Heart left ventricle (tissue), 16 donors: ENCODE measurements at regions not wholly inside any gene's neighbourhood (a gene's known extent, or its start where the extent isn't known, plus 50 kb on each side); places are given as distances from the start of the nearest gene placed in this dataset.

ENCODE experiments used
- ATAC-seq, 4 donors: fragments of 200-7000 bp; cut with Tn5 transposase; one replicate each; pipeline ENCODE4 v1.9.1; 2020 to 2022; ENCODE audit warnings: moderate library complexity in 4 of 4, mild to moderate bottlenecking in 3 of 4, moderate number of reproducible peaks in 1 of 4
- DNase-seq, 5 donors: peaks; one replicate each; pipeline ENCODE4 v3.0.0-alpha.2; 2020
- H3K27ac ChIP-seq, 12 donors: fragments of 200-600 bp; sonication (generic) in 4 of 12; one replicate each; pipeline versions ENCODE4 v1.5.0 to v1.8.0; 2016 to 2022; ENCODE audit warnings: mild to moderate bottlenecking in 2 of 12
- H3K27me3 ChIP-seq, 9 donors: fragments of 200-600 bp; sonication (generic) in 2 of 9; one replicate each; pipeline versions ENCODE4 v1.5.1 to v1.8.0; 2016 to 2022; ENCODE audit warnings: mild to moderate bottlenecking in 3 of 9
- H3K36me3 ChIP-seq, 9 donors: fragments of 200-600 bp; sonication (generic) in 2 of 9; one replicate each; pipeline versions ENCODE4 v1.5.0 to v1.8.0; 2018 to 2022; ENCODE audit warnings: mild to moderate bottlenecking in 2 of 9
- H3K4me1 ChIP-seq, 12 donors: fragments of 200-600 bp; sonication (generic) in 4 of 12; one replicate each; pipeline versions ENCODE4 v1.5.0 to v1.8.0; 2016 to 2022; ENCODE audit warnings: mild to moderate bottlenecking in 3 of 12
- H3K4me3 ChIP-seq, 12 donors: fragments of 200-600 bp; sonication (generic) in 4 of 12; one replicate each; pipeline versions ENCODE4 v1.5.0 to v1.8.0; 2017 to 2022; ENCODE audit warnings: mild to moderate bottlenecking in 9 of 12, moderate library complexity in 4 of 12
- H3K9me3 ChIP-seq, 12 donors: fragments of 200-600 bp; sonication (generic) in 4 of 12; one replicate each; pipeline versions ENCODE4 v1.5.0 to v1.8.0; 2016 to 2022; ENCODE audit warnings: mild to moderate bottlenecking in 1 of 12
- CTCF ChIP-seq, 12 donors: fragments of 200-600 bp; sonication (generic) in 4 of 12; IDR thresholded peaks; one replicate each; pipeline versions ENCODE4 v1.5.0 to v1.8.0; 2018 to 2022; ENCODE audit warnings: antibody characterized with exemption in 12 of 12, mild to moderate bottlenecking in 5 of 12
- POLR2A ChIP-seq, 2 donors: fragments of 450-650 bp; IDR thresholded peaks; one replicate each; pipeline ENCODE4 v1.6.1; 2017; ENCODE audit warnings: antibody characterized with exemption in 2 of 2, mild to moderate bottlenecking in 2 of 2, moderate library complexity in 2 of 2
- WGBS, 4 donors: extraction: QIAGEN DNeasy Blood & Tissue Kit in 2 of 4; methylation state at CpG; one replicate each; pipeline versions ENCODE4 v1.1.5 to v1.1.7; 2013 to 2018; 5-methylcytosine and 5-hydroxymethylcytosine counted together
- intact Hi-C, 10 donors: fragments of 100-400 bp; cut with DNase I; formaldehyde crosslinking; loops; one replicate each; pipeline versions ENCODE4 v1.11.1 to v1.14.2; 2022
- donor health status: ischemic (EF 13 %, LVEDD 7.1; RV severe dilation, severe dysfunction).
- donor health status: healthy with polysubstance abuse.
- donor health status: DM: no; HTN: yes; CAD: no.
- donor health status: DM: no; HTN: no; CAD: no.
- donor health status: ischemic (EF 25% LVEDD 6.9; RV normal size, moderate dysfunction).
- donor health status: ischemic (EF 25% LVEDD 5.7; RV mildly dilated, moderate dysfunction).
- donor health status: healthy.
- donor health status: DM: yes; HTN: yes; CAD: no.
- donor health status: ischemic (EF 35%, LVEDD 5.7; RV mildly dilated, moderate dysfunction).
- donor health status: nonischemic (EF 11% LVEDD 7.7; RV severe dilation, severe dysfunction).
- donor health status: DM: yes; HTN: yes; CAD: no.
- donor health status: PGD.
- donor health status: ischemic (EF 29% LVEDD 5.4; RV normal size, mild dysfunction).
- donor health status: nonischemic (EF 23%, LVEDD 6.1; RV moderate dilation, normal function).

- Histone ChIP-seq H3K27me3 (peaks cover 0 to 54% (median 28%) of the 10 kb centered on the region in 9 donors), H3K4me3 (no peak overlapping the region), H3K4me1 (peaks cover 0 to 5% (median 0%) of the 10 kb centered on the region in 12 donors), H3K9me3 (no peaks in the 10 kb centered on the region), H3K27ac (no peak overlapping the region), H3K36me3 (no peaks in the 10 kb centered on the region)
- WGBS, 4 donors = 69 to 88% (median 79%) methylated on average over 11 to 12 of the region's 12 CpGs
- no peak for DNase-seq
- intact Hi-C loops = no loop called here
- no peak for ATAC-seq
- TF ChIP-seq POLR2A (IDR thresholded peaks at IDR 0.05) (no peak), CTCF (IDR thresholded peaks at IDR 0.05) (no peak)
These were observed 72.5 kb upstream of the SLC6A11 start for GRCh38 chr3:10743366-10744097.

- intact Hi-C loops = no loop called here
- Histone ChIP-seq H3K36me3 (no peaks in the 10 kb centered on the region), H3K27me3 (peaks cover 0 to 50% (median 25%) of the 10 kb centered on the region in 9 donors), H3K27ac (no peak overlapping the region), H3K9me3 (no peaks in the 10 kb centered on the region), H3K4me1 (no peaks in the 10 kb centered on the region), H3K4me3 (no peak overlapping the region)
- DNase-seq (no peak), ATAC-seq (no peak)
- TF ChIP-seq CTCF (IDR thresholded peaks at IDR 0.05) (no peak), POLR2A (IDR thresholded peaks at IDR 0.05) (no peak)
- 12 to 23% (median 20%) methylated on average over 6 to 7 of the region's 7 CpGs for WGBS, 4 donors
These were observed 71.9 kb upstream of the SLC6A11 start for GRCh38 chr3:10744098-10744465.

- Histone ChIP-seq H3K36me3 (no peaks in the 10 kb centered on the region), H3K27ac (no peak overlapping the region), H3K4me3 (no peak overlapping the region), H3K4me1 (no peaks in the 10 kb centered on the region), H3K9me3 (no peaks in the 10 kb centered on the region), H3K27me3 (peaks cover 0 to 37% (median 12%) of the 10 kb centered on the region in 9 donors)
- no peak for DNase-seq
- no peak for ATAC-seq
- TF ChIP-seq CTCF (IDR thresholded peaks at IDR 0.05) (no peak), POLR2A (IDR thresholded peaks at IDR 0.05) (no peak)
- intact Hi-C loops = no loop called here
These were observed 70.6 kb upstream of the SLC6A11 start for GRCh38 chr3:10745392-10745791.

- peaks cover 0 to 38% (median 12%) of the 10 kb centered on the region in 9 donors for H3K27me3 ChIP-seq
- no peak overlapping the region for H3K27ac ChIP-seq
- H3K4me3 ChIP-seq = no peak overlapping the region
- H3K9me3 ChIP-seq = no peaks in the 10 kb centered on the region
- H3K36me3 ChIP-seq = no peaks in the 10 kb centered on the region
- 48 to 59% (median 57%) methylated on average over 4 of the region's 4 CpGs for WGBS, 4 donors
- DNase-seq (no peak), ATAC-seq (no peak)
- H3K4me1 ChIP-seq = no peaks in the 10 kb centered on the region
- intact Hi-C loops = no loop called here
- TF ChIP-seq POLR2A (IDR thresholded peaks at IDR 0.05) (no peak), CTCF (IDR thresholded peaks at IDR 0.05) (no peak)
These were observed 70.0 kb upstream of the SLC6A11 start for GRCh38 chr3:10746001-10746400.
